Right kidney (tissue), 1 donor: ENCODE measurements at regions not wholly inside any gene's neighbourhood (a gene's known extent, or its start where the extent isn't known, plus 50 kb on each side); places are given as distances from the start of the nearest gene placed in this dataset.
"Not testable (repeated sequence)": the region's sequence is repeated elsewhere in the genome, so short reads cannot be mapped to it uniquely, and the experiment has no call there.

Experiments
- DNase-seq: peaks from one replicate; pipeline ENCODE4 v3.0.0-alpha.2; 2016

DNA sequence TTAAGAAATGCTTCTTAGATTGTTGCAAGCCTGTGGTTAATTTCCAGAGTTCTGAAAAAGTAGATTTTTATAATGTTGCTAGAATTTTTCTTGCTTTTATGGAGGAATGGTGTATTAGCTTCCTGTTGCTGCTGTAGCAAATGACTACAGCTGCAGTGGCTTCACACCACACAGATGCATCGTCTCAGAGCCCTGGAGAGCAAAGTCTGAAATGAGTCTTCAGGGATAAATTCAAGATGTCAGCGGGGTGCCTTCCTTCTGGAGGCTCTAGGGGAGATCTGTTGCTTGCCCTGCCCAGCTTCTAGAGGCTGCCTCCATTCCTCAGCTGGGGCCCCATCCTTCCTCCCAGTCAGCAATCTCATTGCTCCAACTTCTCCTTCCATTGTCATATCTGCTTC is 187.8 kb downstream of the ZNF516 start:
- no peak for DNase-seq

DNA sequence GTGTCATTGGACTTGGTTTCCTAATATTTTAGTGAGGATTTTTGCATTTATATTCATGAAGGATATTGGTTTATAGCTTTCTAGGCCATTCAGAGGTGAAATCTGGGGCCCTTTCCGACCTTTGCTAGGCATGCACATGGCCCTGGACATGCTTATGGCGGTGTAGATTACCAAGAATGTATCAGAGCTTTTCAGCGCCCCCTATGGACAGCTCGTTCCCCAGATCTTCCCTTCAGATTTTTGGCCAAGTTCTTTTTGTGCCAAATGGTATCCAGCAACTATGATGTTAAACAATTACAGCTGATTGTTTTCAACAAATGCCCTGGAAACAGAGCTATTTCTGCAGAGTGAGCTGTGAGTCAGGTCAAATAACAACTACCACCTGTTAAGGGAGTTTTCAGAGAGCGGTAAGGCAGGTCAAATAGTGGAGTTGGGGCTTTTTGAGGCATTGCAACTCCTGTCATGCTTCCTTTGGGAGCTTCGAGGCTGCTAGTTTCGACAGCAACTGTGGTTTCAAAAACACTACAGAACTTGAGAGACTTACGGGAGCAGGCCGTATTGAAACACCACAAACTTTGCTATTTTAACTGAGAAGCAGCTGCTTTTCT is 188.3 kb downstream of the ZNF516 start:
- DNase-seq = no peak

DNA sequence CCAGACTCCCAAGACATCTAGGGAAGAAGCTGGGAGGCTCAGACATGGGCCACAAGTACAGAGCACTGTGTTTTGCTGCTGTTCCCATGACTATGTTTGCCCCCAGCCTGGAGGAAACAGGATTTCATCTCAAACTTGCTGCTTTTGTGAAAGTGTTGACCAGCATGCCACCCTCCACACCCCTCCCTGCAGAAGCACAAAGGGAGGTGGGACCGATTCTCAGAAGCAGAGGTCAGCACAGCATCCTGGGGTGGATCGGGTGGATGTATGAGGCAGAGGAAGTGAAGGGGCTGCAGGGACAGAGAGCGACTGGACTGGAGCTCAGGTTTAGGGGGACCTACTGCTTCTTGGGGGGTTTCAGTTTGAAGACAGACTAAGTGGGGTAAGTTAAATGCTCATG is 209.2 kb downstream of the ZNF516 start:
- DNase-seq = no peak

DNA sequence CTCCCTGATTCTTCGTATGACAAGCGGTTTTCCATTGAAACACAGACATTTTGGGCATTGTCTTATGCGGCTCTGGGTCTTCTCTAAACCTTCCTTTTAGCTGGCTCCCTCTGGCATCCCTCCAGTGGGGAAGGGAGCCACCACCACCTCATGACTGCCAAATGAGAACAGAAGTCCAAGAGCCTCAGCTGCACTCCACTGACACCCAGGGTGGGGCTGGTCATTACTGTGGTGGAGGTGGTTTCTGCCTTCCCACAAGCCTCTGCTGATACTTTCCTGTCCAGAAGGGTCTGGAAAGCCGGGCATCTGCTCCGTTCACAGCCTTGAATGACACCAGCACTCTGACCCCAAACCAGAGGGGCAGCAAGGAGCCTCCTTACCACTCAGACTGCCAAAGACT is 213.5 kb downstream of the ZNF516 start:
- DNase-seq = no peak

DNA sequence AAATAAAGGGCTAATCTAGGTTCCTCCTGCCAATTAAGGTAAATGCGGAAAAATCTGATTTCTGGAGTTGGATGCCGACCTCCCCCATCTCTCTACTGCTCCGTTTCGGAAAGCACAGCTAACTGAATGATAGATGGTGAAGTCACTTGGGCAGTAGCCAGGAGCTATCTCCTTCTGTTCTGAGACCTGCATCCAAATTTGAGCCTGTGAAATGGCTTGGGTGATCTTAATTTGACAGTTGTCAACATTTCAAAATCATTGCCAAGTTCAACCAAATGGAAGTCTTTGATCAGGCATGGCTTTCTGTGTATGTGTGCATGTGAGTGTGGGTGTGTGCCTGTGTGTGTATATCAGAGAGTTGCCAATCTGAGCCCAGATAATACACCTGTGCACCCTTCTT is 217.2 kb downstream of the ZNF516 start:
- no peak for DNase-seq

DNA sequence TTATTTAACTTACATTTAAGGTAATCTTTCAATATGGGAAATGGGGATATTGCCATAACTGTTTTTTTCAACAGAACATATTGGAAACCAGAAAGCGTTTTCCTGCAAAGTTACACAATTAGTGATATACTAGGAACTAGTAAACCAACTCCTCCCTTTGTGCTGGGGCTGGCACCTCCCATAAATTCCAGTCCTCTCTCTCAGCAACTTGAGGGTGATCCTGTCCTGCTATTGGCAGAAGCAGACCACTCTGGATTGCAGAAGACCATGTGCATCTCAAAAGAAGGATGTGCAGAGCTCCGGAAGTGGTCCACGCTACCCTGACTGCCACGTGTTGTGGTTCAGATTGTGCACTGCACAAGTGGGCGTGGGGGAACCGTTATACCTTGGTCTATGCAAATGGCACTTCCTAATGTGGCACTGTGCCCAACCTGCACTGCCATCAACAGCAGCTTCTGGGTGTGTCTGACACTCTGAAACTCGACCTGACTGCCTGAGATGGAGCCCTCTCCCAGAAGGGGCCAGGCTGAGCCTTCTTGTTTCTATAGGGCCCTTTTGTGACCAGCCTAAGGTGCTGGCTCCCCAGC is 219.2 kb downstream of the ZNF516 start:
- DNase-seq = no peak

DNA sequence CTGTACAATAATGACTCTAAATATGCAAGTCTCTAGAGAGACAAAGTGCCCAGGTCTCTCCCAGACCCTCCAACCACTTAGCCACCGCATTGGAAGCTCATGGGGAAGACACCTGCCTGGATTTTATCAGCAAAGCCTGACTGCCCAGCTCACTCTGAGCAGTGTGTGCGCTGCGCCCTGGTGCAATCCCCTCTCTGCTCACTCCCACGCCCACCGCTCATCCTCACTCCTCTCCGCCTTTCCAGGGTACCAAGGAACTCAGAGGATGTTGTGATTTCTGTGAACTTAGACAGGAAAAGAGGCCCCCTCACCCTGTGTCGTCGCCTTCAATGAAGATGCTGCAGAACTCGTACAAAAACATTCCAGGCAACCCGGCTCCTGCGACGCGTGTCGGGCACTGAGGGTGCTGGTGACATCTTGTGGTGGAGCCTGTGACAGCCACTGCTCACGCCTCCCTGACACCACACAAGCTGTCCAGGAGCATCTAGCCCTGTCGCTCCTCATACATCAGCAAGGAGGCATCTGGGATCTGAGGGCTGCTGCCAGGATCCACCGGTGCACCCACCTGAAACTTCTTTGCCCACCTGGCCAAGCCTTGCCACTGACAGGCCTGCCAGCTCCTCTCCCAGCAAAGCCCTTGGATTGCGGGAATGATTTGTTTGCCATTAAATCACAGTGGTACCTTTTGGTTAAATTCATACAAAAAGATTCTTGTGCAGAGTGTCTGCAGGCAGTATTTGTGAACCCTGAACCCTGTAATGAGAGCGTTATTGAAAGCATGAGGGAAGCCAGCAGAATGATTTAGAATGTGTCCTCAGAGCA is 220.4 kb downstream of the ZNF516 start:
- DNase-seq = peak; percentile 58

DNA sequence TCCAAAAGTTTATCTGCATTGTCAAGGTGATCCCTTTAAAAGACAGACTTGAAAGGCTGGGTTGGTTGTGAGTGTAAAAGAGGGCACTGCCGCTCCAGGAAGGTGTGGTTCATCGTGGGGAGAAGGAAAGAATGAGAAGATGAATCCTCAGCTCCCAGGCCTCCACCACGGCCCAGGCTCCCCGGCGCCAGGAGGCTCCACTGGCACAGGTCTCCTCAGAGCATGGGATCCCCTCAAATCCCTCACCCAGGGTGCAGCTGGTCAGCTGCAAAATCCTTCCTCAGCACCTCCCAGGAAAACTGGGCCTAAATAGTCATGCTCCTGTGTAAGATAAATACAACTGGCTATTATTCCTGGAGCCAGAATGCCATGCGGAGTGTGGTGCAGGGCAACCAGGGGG is 221.1 kb downstream of the ZNF516 start:
- DNase-seq = no peak

DNA sequence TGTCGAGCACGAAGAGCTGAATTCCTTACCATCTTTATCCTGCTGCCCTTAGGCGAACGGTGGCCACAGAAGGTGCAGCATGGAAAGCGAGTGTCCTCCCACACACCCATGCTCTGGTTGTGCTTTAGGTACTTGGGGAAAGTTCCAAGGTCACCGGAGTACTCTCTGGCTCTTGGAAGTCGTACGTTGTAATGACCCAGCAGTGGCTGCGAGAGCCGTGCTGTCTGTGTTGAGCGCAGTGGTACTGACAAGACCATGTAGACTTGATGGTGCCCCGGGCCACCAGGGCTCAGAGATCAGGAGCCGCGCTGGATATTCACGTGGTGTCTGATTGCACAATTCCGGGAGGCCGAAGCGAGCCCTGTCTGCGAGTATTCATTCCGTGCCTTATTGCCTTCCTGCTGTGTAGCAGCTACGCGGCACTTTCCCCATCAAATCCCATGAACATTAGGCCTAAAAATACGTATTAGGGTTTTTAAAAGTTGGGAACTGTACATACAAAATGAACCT is 222.0 kb downstream of the ZNF516 start:
- DNase-seq = no peak

DNA sequence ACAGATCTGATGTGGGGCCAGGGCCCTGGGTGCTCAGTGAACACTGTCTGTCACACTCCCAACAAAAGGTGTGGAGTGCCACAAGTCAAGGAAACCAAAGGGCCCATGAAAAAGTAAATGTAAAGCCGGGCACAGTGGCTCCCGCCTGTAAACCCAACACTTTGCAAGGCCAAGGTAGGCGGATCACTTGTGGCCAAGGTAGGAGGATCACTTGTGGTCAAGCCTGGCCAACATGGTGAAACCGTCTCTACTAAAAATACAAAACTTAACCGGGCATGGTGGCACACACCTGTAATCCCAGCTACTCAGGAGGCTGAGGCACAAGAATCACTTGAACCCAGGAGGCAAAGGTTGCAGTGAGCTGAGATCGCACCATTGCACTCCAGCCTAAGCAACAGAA is 227.6 kb downstream of the ZNF516 start:
- DNase-seq = not testable (repeated sequence)

DNA sequence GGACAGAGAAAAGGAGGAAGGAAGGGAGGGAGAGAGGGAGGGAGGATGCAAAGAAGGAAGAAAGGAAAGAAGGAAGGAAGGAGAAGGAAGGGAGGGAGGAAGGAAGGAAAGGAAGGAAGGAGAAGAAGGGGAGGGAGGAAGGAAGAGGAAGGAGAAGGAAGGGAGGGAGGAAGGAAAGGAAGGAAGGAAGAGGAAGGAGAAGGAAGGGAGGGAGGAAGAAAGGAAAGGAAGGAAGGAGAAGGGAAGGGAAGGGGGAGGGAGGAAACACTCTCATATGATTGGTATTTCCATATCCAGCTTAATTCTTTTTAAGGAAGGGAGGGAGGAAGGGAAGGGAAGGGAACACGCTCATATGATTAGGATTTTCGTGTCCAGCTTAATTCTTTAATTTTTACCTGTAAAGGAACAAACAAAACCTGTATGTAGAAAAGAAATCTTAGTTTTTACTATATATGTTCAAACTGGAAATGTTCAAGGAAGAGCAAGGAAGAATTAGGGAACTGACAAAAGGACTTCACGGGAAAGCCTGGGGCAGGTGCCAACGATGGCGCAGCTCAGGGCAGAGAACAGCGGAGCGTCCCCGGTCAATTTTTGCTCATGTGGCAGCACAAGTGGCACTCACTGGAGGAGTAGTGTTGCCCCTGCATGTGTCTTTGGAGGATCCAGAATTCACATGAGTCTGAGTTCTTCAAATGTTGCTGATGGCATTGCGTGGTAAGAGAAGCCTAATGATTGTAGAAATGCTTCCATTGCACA is 228.6 kb downstream of the ZNF516 start:
- no peak for DNase-seq

DNA sequence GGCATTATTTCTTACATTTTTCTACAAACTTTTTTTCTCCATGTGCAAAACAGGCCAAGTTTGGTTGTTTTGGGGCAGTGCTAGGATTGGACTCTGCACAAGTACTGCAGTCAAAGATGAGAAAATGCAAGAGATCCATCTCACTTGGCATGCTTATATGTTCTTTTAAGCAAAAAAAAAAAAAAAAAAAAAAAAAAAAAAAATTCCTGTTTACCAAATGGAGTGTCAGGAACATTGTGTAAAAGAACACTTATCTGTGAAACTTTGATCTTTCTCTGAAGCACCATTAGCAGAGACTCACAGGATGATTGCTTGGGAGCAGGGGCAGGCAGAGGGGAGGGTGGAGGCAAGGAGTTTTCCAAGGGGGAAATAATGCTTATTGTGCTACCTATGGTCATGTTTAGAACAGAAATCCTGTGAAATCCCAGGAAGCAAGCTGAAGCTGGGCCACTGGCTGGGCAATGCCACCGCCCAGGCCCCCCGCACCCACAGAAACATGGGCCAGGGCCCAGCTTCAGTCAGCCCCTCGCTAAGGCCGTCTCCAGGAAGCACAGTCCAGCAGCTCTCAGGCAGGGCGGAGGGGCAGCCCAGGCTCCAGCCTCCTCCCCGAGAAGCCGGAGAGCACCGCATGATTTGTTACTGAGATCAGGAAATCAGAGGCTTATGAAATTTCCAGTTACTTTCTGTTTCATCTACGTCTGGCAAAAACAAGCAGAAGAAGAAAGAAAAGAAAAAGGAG is 229.4 kb downstream of the ZNF516 start:
- DNase-seq = no peak

DNA sequence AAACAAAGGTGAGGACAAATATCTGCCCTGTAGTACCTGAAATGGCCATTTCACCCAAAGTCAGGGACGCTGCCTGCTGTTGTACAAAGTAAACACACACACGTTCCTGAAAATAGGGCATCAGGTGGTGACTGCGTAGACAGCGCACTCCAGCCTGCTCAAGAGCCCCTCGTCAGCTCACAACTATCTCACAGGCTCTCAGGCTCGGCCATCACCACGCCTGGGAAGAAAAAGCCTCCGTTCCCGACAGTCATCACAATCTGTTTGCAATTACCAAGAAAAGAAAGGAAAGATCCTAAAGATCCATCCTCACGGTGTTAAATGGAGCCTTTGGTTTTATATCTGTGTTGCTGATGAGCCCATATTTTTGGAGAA is 230.2 kb downstream of the ZNF516 start:
- no peak for DNase-seq

DNA sequence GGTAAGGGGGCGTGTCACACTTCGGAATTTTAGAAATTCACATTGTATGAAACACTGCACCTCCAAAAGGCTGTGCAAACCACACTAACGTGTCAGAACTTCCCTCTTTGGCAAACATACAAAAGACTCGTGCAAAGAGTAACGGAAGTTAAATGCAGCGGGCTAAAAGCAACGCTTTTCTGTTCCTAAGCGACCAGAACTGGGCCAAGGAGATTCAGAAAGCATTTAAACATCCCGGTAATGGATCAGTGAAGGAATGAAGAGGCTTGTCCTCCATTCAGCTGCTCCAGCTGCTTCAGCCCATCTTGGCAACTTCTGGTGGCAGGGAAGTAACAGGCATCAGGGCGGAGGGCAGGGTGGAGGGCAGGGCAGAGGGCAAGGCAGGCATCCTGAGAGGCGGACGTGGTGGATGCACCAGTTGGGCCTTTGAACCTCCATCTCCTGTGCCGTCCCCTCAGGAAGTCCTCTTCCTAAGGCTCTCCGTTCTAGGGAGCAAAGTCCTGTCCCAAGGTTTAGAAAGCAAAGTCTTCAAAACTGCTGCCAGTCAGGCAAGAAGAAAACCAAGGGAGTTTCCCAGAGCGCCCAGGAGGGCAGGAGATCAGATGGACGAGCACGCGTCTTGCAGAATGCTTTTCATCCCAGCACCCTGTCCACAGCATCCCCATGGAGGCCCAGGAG is 230.7 kb downstream of the ZNF516 start:
- DNase-seq = no peak

DNA sequence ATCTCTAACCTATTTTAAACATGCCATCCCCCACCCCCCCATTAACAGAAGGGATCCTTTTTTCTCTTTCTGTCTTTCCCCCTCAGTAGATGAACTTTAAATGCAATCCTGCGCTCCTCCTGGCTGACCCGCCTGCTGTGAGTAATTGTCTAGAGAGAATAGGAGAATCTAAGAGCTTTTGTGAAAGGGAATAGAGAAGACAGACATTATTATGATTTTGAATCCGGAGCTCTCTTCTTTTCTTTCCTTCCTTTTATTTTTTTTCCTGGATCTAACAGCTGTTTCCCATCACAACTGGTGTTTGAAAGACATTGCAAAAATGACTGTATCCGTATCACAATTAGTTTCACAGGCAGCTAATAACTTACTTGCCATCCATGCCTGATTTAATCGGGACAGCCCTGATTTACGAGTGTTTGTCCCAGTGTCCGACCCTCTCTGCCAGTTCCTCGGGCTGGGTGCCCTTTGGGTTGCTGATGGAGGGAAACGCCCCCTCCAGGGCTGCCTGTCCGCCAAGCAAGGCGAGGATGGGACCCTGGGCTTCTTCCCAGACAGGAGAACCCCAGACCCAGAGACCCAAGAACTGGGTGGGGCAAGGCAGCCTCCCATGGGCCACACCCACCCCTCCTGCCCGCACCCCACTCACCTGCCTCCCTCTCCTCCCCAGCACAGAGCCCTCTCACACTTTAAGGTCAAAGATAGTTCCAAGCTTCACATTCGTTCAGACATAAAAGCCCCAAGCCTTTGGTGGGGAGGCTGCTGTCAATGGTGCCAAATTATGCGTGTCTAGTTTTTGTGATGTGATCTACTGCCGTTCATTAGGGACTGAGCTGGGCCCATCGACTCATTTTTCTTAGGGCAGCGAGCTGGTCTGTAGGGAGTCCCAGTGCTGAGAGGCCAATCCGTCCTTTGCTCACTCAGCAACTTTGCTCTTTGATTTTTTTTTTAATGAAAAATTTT is 231.7 kb downstream of the ZNF516 start:
- no peak for DNase-seq

DNA sequence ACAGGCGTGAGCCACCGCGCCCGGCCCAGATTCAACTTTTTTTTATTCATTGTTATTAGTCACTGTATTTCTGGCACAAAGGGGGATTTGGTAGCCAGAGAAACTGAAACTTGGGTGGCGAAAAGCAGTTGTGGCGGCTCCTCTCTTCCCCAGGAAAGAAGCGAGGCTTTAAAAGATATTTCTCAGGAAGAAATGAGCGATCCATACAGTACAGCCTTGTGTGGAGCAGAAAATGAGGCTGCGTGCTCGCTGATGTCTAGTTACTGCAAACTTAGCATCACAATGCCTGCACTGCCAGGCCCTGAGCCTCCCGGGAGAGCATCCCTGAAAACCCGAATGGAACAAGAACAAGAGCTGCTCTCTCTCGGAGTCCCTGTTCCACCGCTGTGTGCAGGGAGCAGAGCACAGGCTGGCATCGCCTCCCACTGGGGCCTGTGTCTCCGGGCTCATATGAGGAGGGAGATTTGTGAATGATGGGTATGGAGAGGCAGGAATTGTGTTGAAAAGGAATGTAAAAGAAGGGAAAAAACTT is 234.0 kb downstream of the ZNF516 start:
- DNase-seq = no peak

DNA sequence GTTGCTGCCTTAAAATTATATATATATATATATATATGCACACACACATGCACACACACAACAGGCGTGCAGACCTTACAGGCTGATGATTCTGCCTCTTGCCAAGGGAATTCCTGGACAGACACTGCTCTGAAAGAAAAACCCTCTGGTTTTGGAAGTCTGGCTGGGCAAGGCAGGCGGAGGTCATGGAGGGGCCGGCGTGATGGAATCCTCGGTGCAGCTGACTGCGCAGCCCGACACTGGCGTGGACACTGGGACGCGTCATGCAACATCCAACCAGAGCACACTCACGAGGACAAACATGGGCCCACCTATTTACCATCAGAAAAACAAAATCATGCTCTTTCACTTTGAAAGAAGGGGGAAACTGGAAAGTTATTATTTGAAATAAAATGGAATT is 235.3 kb downstream of the ZNF516 start:
- DNase-seq = no peak

DNA sequence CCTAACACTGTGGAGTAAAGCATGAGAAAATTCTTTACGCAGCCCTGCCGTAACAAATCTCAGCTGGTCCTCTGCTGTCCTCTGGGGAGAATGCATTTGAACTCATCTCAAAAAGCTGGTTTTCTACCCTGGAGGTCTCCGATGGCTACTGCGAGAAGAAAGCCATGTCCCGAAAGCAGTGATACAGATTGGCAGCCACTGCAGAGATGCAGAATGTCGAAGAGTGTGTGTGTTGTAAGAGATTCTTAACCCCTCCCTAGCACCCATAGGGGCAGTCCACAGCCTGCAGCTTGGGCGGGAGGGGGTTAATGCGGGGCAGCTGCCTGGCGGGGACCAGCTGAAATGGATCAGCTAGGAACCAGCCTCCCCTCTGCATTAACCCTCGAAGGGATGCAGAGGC is 235.9 kb downstream of the ZNF516 start:
- DNase-seq = no peak

DNA sequence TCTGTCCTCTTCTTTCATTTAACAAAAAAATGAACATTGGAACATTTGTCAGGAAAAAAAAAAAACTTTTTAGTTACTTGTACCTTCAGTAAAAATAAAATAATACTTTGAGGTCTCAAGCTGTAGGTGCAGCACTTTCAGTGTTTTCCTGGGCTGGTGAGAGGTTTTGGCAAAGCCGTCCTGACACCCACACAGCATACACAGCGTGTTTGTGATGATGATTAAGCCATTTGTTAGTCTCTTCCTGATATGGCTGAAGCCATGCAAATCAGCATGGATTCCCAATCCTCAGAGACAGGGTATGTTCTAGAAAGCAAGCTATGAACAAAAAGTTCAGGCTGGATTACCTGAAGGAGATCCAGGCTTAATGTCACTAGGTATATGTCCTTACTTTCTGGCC is 236.8 kb downstream of the ZNF516 start:
- no peak for DNase-seq

DNA sequence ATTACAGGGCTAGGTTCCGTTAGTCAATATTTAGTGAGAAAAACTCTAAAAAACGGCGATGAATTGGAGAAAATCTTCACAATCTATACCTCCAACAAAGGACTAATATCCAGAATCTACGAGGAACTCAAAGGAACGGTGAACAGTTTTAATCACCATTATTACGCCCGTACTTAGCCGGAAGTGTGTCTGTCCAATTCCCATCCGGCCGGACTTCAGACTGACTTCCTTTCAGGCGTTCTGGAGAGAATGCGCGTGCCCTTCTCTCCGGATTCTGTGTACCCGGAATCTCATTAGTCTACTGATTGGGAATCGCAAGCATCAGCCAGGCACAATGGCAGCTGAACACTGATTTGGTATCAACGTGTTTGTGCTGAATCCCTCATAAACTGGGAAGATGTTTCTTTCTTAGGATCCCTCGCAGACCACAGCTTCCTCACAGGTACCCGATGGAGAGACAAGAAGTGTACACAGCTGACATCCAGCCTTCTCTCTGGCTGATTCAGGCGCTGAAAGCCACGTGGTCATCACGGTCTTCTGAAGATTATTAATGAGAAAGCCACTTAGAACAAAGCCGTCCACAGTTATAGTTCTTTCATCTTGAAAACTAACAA is 239.9 kb downstream of the ZNF516 start:
- no peak for DNase-seq
